H1 (cell line): ENCODE measurements at regions not wholly inside any gene's neighbourhood (a gene's known extent, or its start where the extent isn't known, plus 50 kb on each side); places are given as distances from the start of the nearest gene placed in this dataset.

Experiments
- CTCF ChIA-PET: fragments of 300-600 bp; sonication (Branson Sonifier 250); formaldehyde crosslinking; loops from one replicate; lab custom pipeline; 2021; ENCODE audit not compliant: partially characterized antibody; lab: Charles Lee
- POLR2A ChIA-PET: fragments of 300-600 bp; sonication (Branson Sonifier 250); formaldehyde crosslinking; loops from one replicate; lab custom pipeline; 2021; ENCODE audit warnings: inconsistent platforms; ENCODE audit not compliant: partially characterized antibody; lab: Charles Lee
- DNase-seq, 2 experiments: peaks; one replicate each; pipeline versions ENCODE4 v3.0.0 to v3.0.0-alpha.2; 2010 to 2022; ENCODE audit warnings: low spot score in 2 of 2, low read depth in 1 of 2, mixed read lengths in 1 of 2
- FAIRE-seq: peaks from 2 replicates; lab custom pipeline; 2011; peaks lifted over from hg19 to GRCh38; lab: Jason Lieb, UNC
- H2AFZ ChIP-seq: 2 replicates; pipeline ENCODE4 v1.8.1; 2012; ENCODE audit warnings: low read length, inconsistent platforms
- H2AK5ac ChIP-seq: 2 replicates; pipeline ENCODE4 v1.6.1; 2013; ENCODE audit warnings: low read depth, low read length
- H2BK120ac ChIP-seq: replicated peaks from 2 replicates; pipeline ENCODE3; 2013; ENCODE audit warnings: low read depth, low read length, inconsistent platforms
- H2BK12ac ChIP-seq: 2 replicates; pipeline ENCODE4 v1.6.1; 2013; ENCODE audit warnings: low read depth, low read length
- H2BK15ac ChIP-seq: 2 replicates; pipeline ENCODE4 v1.6.1; 2013; ENCODE audit warnings: low read length
- H2BK20ac ChIP-seq: 2 replicates; pipeline ENCODE4 v1.6.1; 2013; ENCODE audit warnings: low read length
- H2BK5ac ChIP-seq: 2 replicates; pipeline ENCODE4 v1.6.1; 2013; ENCODE audit warnings: low read depth, low read length
- H3K14ac ChIP-seq: 2 replicates; pipeline ENCODE4 v1.6.1; 2013; ENCODE audit warnings: inconsistent platforms; ENCODE audit not compliant: insufficient read length
- H3K18ac ChIP-seq: 2 replicates; pipeline ENCODE4 v1.6.1; 2013; ENCODE audit warnings: low read length; ENCODE audit errors: extremely low read depth
- H3K23ac ChIP-seq: 2 replicates; pipeline ENCODE4 v1.6.1; 2013; ENCODE audit warnings: inconsistent platforms; ENCODE audit not compliant: insufficient read length
- H3K23me2 ChIP-seq: 2 replicates; pipeline ENCODE4 v1.6.1; 2013; ENCODE audit warnings: low read depth, low read length
- H3K27ac ChIP-seq: 2 replicates; pipeline ENCODE4 v1.6.1; 2011; ENCODE audit warnings: low read depth, low read length, inconsistent platforms
- H3K27me3 ChIP-seq, 4 experiments: replicated peaks in 1 of 4; 1 replicate in 1 of 4; 2 replicates in 3 of 4; pipeline versions ENCODE4 v1.6.1 to v1.8.1; 2011 to 2013; ENCODE audit warnings: low read length in 3 of 4, mild to moderate bottlenecking in 3 of 4, inconsistent platforms in 2 of 4, mixed read lengths in 2 of 4, moderate library complexity in 1 of 4; ENCODE audit not compliant: control insufficient read depth in 3 of 4, insufficient read depth in 3 of 4; ENCODE audit errors: extremely low read depth in 1 of 4
- H3K36me3 ChIP-seq, 4 experiments: 2 replicates each; pipeline versions ENCODE4 v1.6.1 to v1.8.1; 2011 to 2013; ENCODE audit warnings: mild to moderate bottlenecking in 4 of 4, low read length in 3 of 4, moderate library complexity in 2 of 4, control low read depth in 1 of 4, inconsistent platforms in 1 of 4; ENCODE audit not compliant: insufficient read depth in 4 of 4, control insufficient read depth in 2 of 4
- H3K4ac ChIP-seq: replicated peaks from 2 replicates; pipeline ENCODE3; 2013; ENCODE audit warnings: low read length, low read depth, mixed read lengths, inconsistent platforms; ENCODE audit not compliant: insufficient read length
- H3K4me1 ChIP-seq, 4 experiments: replicated peaks in 1 of 4; 1 replicate in 1 of 4; 2 replicates in 3 of 4; pipeline versions ENCODE4 v1.6.1 to v1.8.1; 2011 to 2013; ENCODE audit warnings: low read length in 3 of 4, inconsistent platforms in 2 of 4, mixed read lengths in 1 of 4; ENCODE audit not compliant: insufficient read depth in 4 of 4, control insufficient read depth in 3 of 4
- H3K4me2 ChIP-seq, 2 experiments: 2 replicates each; pipeline versions ENCODE4 v1.6.1 to v1.8.1; 2011 to 2013; ENCODE audit warnings: low read depth in 2 of 2, low read length in 2 of 2, control low read depth in 1 of 2, inconsistent platforms in 1 of 2, mild to moderate bottlenecking in 1 of 2; ENCODE audit not compliant: insufficient read depth in 1 of 2
- H3K4me3 ChIP-seq, 4 experiments: fragments of 200-600, 300-600 bp in 1 of 4; sonication (generic), shearing (Covaris generic), sonication (Bioruptor Twin) in 1 of 4; 2 replicates each; pipeline versions ENCODE4 v1.5.1 to v1.8.1; 2011 to 2016; ENCODE audit warnings: low read length in 4 of 4, low read depth in 3 of 4, control low read depth in 2 of 4, inconsistent platforms in 2 of 4, mild to moderate bottlenecking in 2 of 4, mixed read lengths in 1 of 4, moderate library complexity in 1 of 4; ENCODE audit not compliant: insufficient read depth in 2 of 4; ENCODE audit errors: extremely low read depth in 1 of 4
- H3K56ac ChIP-seq: replicated peaks from 2 replicates; pipeline ENCODE3; 2013; ENCODE audit warnings: low read depth, mild to moderate bottlenecking, mixed read lengths, low read length, inconsistent platforms; ENCODE audit not compliant: insufficient read length
- H3K79me1 ChIP-seq: 2 replicates; pipeline ENCODE4 v1.6.1; 2013; ENCODE audit warnings: low read depth, low read length, control low read depth
- H3K79me2 ChIP-seq, 2 experiments: 2 replicates each; pipeline versions ENCODE4 v1.6.1 to v1.8.1; 2012 to 2013; ENCODE audit warnings: low read length in 2 of 2, mild to moderate bottlenecking in 2 of 2, inconsistent platforms in 1 of 2; ENCODE audit not compliant: insufficient read depth in 2 of 2, control insufficient read depth in 1 of 2
- H3K9ac ChIP-seq, 4 experiments: replicated peaks in 1 of 4; 1 replicate in 1 of 4; 2 replicates in 3 of 4; pipeline versions ENCODE4 v1.6.1 to v1.8.1; 2011 to 2013; ENCODE audit warnings: low read depth in 3 of 4, low read length in 3 of 4, control low read depth in 2 of 4, mild to moderate bottlenecking in 2 of 4, moderate library complexity in 2 of 4, inconsistent platforms in 1 of 4; ENCODE audit errors: extremely low read depth in 1 of 4
- H3K9me3 ChIP-seq, 2 experiments: 2 replicates each; pipeline versions ENCODE4 v1.6.1 to v1.8.1; 2012 to 2013; ENCODE audit warnings: mild to moderate bottlenecking in 2 of 2, moderate library complexity in 2 of 2, control low read depth in 1 of 2, inconsistent platforms in 1 of 2, low read depth in 1 of 2, low read length in 1 of 2, mixed read lengths in 1 of 2; ENCODE audit not compliant: insufficient read depth in 2 of 2
- H4K20me1 ChIP-seq, 2 experiments: replicated peaks in 1 of 2; 2 replicates each; pipeline versions ENCODE3 to v1.8.1; 2011 to 2013; ENCODE audit warnings: inconsistent platforms in 2 of 2, low read length in 2 of 2, mild to moderate bottlenecking in 1 of 2; ENCODE audit not compliant: insufficient read depth in 2 of 2, control insufficient read depth in 1 of 2
- H4K5ac ChIP-seq: 2 replicates; pipeline ENCODE4 v1.6.1; 2013; ENCODE audit warnings: low read length, low read depth, mixed read lengths, inconsistent platforms; ENCODE audit not compliant: insufficient read length
- H4K8ac ChIP-seq: 2 replicates; pipeline ENCODE4 v1.8.0; 2013; ENCODE audit warnings: mild to moderate bottlenecking, moderate library complexity, low read length, inconsistent platforms; ENCODE audit not compliant: insufficient read depth; ENCODE audit errors: extremely low read depth
- H4K91ac ChIP-seq: replicated peaks from 2 replicates; pipeline ENCODE3; 2013; ENCODE audit warnings: low read length, mixed read lengths, inconsistent platforms; ENCODE audit not compliant: insufficient read length
- EP300 ChIP-seq, 2 experiments: IDR thresholded peaks; 1 replicate in 1 of 2; 2 replicates in 1 of 2; pipeline ENCODE4 v1.6.1; 2011 to 2012; ENCODE audit warnings: low read depth in 2 of 2, low read length in 2 of 2, mild to moderate bottlenecking in 2 of 2, borderline replicate concordance in 1 of 2, inconsistent platforms in 1 of 2, moderate library complexity in 1 of 2
- HDAC6 ChIP-seq: IDR thresholded peaks from one replicate; pipeline ENCODE4 v1.7.1; 2012; ENCODE audit warnings: low read depth, mild to moderate bottlenecking, inconsistent platforms, low read length, moderate library complexity
- PHF8 ChIP-seq: fragments of 200-600 bp; sonication (generic); conservative IDR thresholded peaks from 2 replicates; pipeline ENCODE4 v1.7.1; 2012; ENCODE audit warnings: low read depth, mild to moderate bottlenecking, inconsistent platforms, low read length, moderate library complexity
- RBBP5 ChIP-seq: IDR thresholded peaks from 2 replicates; pipeline ENCODE4 v1.7.1; 2012; ENCODE audit warnings: low read depth, mild to moderate bottlenecking, inconsistent platforms, low read length, moderate library complexity, borderline replicate concordance
- SP1 ChIP-seq: IDR thresholded peaks from 2 replicates; pipeline ENCODE4 v1.6.1; 2011; ENCODE audit warnings: low read depth, low read length
- WGBS, 2 experiments: shearing (Covaris generic) in 1 of 2; methylation state at CpG; one replicate each; pipeline versions ENCODE4 v1.1.6 to v1.1.7; 2013 to 2015; ENCODE audit warnings: low lambda C conversion rate in 2 of 2, mixed read lengths in 2 of 2, inconsistent platforms in 1 of 2, low coverage in 1 of 2, missing lambda C conversion rate in 1 of 2; ENCODE audit not compliant: insufficient replicate concordance in 2 of 2, insufficient coverage in 1 of 2, insufficient read length in 1 of 2; ENCODE audit errors: extremely low coverage in 1 of 2, missing lambda C conversion rate in 1 of 2; 5-methylcytosine and 5-hydroxymethylcytosine counted together

DNA sequence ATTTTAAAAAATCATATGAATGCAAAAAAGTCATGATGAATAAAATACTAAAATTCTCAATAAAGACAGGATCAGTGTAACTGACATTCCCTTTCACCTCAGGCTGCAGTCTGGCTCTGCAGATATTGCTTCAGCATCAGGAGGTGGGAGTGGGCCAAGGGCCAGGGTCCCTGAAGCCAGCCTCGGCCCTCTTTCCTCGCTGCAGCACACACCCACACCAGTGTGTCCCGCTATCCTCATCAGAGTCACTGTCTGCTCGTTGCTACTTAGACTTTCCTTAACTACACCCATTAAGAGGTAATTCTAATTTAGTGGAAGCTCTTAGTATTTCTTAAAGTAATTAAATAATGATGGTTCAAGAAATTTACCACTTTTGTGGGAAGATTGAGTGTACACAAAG is 298.2 kb downstream of the UBE3D start:
- Histone ChIP-seq H3K23ac (no peak overlapping the region), H3K9ac (no peak overlapping the region), H3K9me3 (no peaks in the 10 kb centered on the region; a peak in 1 of 4 replicates), H3K18ac (no peak overlapping the region), H3K79me2 (no peaks in the 10 kb centered on the region), H4K20me1 (no peaks in the 10 kb centered on the region), H3K23me2 (no peaks in the 10 kb centered on the region), H3K4me2 (no peak overlapping the region), H3K79me1 (no peaks in the 10 kb centered on the region), H4K91ac (no peak overlapping the region), H3K4me1 (peaks cover 0 to 2% (median 0%) of the 10 kb centered on the region in 4 experiments; a peak in 2 of 7 replicates), H2BK120ac (no peak overlapping the region), H2BK15ac (no peak overlapping the region), H2BK12ac (no peak overlapping the region), H2AK5ac (no peak overlapping the region), H3K27ac (no peak overlapping the region), H4K8ac (no peak overlapping the region), H3K4ac (no peak overlapping the region)
- POLR2A ChIA-PET = no interaction called here
- DNase-seq = no peak
- 86% methylated on average over 4 of the region's 4 CpGs; no CpG with 5 or more reads in 1 of the 2 experiments for WGBS, 2 experiments
- TF ChIP-seq PHF8 = no peak
- TF ChIP-seq EP300 (IDR thresholded peaks at IDR 0.05; ENCODE audit: borderline replicate concordance in 1 of 2, low read depth in 2 of 2, low read length in 2 of 2) = no peak
- TF ChIP-seq SP1 = no peak
- TF ChIP-seq RBBP5 = no peak
- no peak for TF ChIP-seq HDAC6
- TF ChIP-seq, all 59 proteins: peak for 0
- no peak overlapping the region for H3K56ac ChIP-seq
- H3K27me3 ChIP-seq = no peaks in the 10 kb centered on the region
- H3K14ac ChIP-seq = no peak overlapping the region
- no peak overlapping the region for H3K4me3 ChIP-seq
- no peak for FAIRE-seq
- CTCF ChIA-PET = interaction anchor here (1.2 to 1.8 kb wide), 3 partner anchors 17 to 405 kb away, joined by 3 to 5 read pairs (median 3); no protein-coding TSS in a partner anchor
- H3K36me3 ChIP-seq = no peaks in the 10 kb centered on the region
- H4K5ac ChIP-seq = no peak overlapping the region
- H2AFZ ChIP-seq = no peak overlapping the region
- no peak overlapping the region for H2BK20ac ChIP-seq
- no peak overlapping the region for H2BK5ac ChIP-seq
